WTC11 (cell line): ENCODE measurements at regions not wholly inside any gene's neighbourhood (a gene's known extent, or its start where the extent isn't known, plus 50 kb on each side); places are given as distances from the start of the nearest gene placed in this dataset.

Experiments
- SP1 ChIP-seq: sonication (generic); formaldehyde crosslinking; conservative IDR thresholded peaks from 2 replicates; pipeline ENCODE4 v1.8.1; 2022; ENCODE audit warnings: missing genetic modification reagents
- ZBTB21 ChIP-seq: sonication (generic); formaldehyde crosslinking; IDR thresholded peaks from 2 replicates; pipeline ENCODE4 v1.8.1; 2023; ENCODE audit warnings: mild to moderate bottlenecking, missing genetic modification reagents, borderline replicate concordance
- TF ChIP-seq, protein P1 (sequence below): fragments of 200-600 bp; IDR thresholded peaks from 2 replicates; pipeline ENCODE4 v1.8.0; 2022; ENCODE audit warnings: antibody characterized with exemption
- TF ChIP-seq, protein P2 (sequence below): sonication (generic); formaldehyde crosslinking; IDR thresholded peaks from 2 replicates; pipeline ENCODE4 v1.8.1; 2023; ENCODE audit warnings: mild to moderate bottlenecking, missing genetic modification reagents, moderate library complexity
- TF ChIP-seq, protein P3 (sequence below): sonication (generic); formaldehyde crosslinking; IDR thresholded peaks from 2 replicates; pipeline ENCODE4 v1.8.1; 2022; ENCODE audit warnings: low read depth, mild to moderate bottlenecking, moderate library complexity, missing genetic modification reagents, borderline replicate concordance

DNA sequence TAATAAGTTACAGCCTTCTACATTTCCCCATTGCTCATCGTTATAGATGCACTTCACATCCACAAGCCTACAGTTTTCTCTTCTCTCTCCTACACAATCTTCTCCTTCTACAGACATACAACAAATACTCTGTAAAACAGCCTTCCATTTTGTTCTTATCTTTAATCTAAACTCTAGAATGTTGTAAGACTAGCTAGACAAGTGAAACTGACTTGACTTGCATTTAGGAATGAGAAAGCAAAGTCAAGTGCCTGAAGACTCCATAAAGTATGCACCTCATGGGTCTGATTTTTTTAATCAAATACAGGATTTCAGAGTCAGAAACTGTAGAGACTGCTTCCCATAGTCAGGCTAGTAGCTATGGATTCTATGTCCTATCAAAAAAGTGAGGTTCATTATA is 190.3 kb downstream of the KLHL28 start:
- TF ChIP-seq, protein P1, sequence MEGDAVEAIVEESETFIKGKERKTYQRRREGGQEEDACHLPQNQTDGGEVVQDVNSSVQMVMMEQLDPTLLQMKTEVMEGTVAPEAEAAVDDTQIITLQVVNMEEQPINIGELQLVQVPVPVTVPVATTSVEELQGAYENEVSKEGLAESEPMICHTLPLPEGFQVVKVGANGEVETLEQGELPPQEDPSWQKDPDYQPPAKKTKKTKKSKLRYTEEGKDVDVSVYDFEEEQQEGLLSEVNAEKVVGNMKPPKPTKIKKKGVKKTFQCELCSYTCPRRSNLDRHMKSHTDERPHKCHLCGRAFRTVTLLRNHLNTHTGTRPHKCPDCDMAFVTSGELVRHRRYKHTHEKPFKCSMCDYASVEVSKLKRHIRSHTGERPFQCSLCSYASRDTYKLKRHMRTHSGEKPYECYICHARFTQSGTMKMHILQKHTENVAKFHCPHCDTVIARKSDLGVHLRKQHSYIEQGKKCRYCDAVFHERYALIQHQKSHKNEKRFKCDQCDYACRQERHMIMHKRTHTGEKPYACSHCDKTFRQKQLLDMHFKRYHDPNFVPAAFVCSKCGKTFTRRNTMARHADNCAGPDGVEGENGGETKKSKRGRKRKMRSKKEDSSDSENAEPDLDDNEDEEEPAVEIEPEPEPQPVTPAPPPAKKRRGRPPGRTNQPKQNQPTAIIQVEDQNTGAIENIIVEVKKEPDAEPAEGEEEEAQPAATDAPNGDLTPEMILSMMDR = no peak
- no peak for TF ChIP-seq SP1
- TF ChIP-seq ZBTB21 (CRISPR knock-in tag) = no peak
- TF ChIP-seq, protein P2, sequence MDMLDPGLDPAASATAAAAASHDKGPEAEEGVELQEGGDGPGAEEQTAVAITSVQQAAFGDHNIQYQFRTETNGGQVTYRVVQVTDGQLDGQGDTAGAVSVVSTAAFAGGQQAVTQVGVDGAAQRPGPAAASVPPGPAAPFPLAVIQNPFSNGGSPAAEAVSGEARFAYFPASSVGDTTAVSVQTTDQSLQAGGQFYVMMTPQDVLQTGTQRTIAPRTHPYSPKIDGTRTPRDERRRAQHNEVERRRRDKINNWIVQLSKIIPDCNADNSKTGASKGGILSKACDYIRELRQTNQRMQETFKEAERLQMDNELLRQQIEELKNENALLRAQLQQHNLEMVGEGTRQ = no peak
- TF ChIP-seq, protein P3, sequence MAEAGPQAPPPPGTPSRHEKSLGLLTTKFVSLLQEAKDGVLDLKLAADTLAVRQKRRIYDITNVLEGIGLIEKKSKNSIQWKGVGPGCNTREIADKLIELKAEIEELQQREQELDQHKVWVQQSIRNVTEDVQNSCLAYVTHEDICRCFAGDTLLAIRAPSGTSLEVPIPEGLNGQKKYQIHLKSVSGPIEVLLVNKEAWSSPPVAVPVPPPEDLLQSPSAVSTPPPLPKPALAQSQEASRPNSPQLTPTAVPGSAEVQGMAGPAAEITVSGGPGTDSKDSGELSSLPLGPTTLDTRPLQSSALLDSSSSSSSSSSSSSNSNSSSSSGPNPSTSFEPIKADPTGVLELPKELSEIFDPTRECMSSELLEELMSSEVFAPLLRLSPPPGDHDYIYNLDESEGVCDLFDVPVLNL = no peak
